Adrenal gland (tissue), 9 donors: ENCODE measurements at regions not wholly inside any gene's neighbourhood (a gene's known extent, or its start where the extent isn't known, plus 50 kb on each side); places are given as distances from the start of the nearest gene placed in this dataset.
"Not testable (repeated sequence)": the region's sequence is repeated elsewhere in the genome, so short reads cannot be mapped to it uniquely, and the experiment has no call there.

Source experiments
- DNase-seq, 7 donors: peaks; one replicate each; pipeline ENCODE4 v3.0.0-alpha.2; 2019 to 2020
- H3K27ac ChIP-seq, 5 donors: fragments of 200-600 bp; sonication (generic) in 4 of 5; 1 replicate in 3 of 5; 2 replicates in 2 of 5; pipeline versions ENCODE4 v1.5.1 to v1.8.0; 2016 to 2020; ENCODE audit warnings: mild to moderate bottlenecking in 1 of 5
- H3K27me3 ChIP-seq: fragments of 200-600 bp; 2 replicates; pipeline ENCODE4 v1.8.0; 2021
- H3K36me3 ChIP-seq, 2 donors: fragments of 200-600 bp; replicated peaks in 1 of 2; 1 replicate in 1 of 2; 2 replicates in 1 of 2; pipeline versions ENCODE4 v1.5.1 to v1.8.0; 2018 to 2022
- H3K4me1 ChIP-seq, 2 donors: fragments of 200-600 bp; replicated peaks in 1 of 2; 1 replicate in 1 of 2; 2 replicates in 1 of 2; pipeline versions ENCODE4 v1.5.1 to v1.8.0; 2018 to 2021
- H3K4me3 ChIP-seq, 4 donors: fragments of 200-600 bp; sonication (generic) in 3 of 4; one replicate each; pipeline ENCODE4 v1.5.1; 2016 to 2018
- H3K9me3 ChIP-seq, 3 donors: fragments of 200-600 bp; sonication (generic) in 1 of 3; replicated peaks in 1 of 3; 1 replicate in 2 of 3; 2 replicates in 1 of 3; pipeline versions ENCODE4 v1.5.1 to v1.8.0; 2016 to 2021
- CTCF ChIP-seq, 6 experiments: fragments of 450-650 bp in 4 of 6; fragments of 200-600 bp in 2 of 6; sonication (generic) in 1 of 6; IDR thresholded peaks; 1 replicate in 5 of 6; 2 replicates in 1 of 6; pipeline versions ENCODE4 v1.5.1 to v1.8.0; 2016 to 2021; ENCODE audit warnings: antibody characterized with exemption in 6 of 6, mild to moderate bottlenecking in 2 of 6, moderate library complexity in 1 of 6
- POLR2A ChIP-seq, 2 donors: fragments of 450-650 bp; IDR thresholded peaks; one replicate each; pipeline ENCODE4 v1.6.1; 2017; ENCODE audit warnings: antibody characterized with exemption in 2 of 2, mild to moderate bottlenecking in 2 of 2, moderate library complexity in 1 of 2
- WGBS, 4 donors: extraction: QIAGEN DNeasy Blood & Tissue Kit in 2 of 4; methylation state at CpG; one replicate each; pipeline versions ENCODE4 v1.1.5 to v1.1.7; 2013 to 2017; 5-methylcytosine and 5-hydroxymethylcytosine counted together
- intact Hi-C, 2 donors: fragments of 100-400 bp; cut with DNase I; formaldehyde crosslinking; loops; one replicate each; pipeline versions ENCODE4 v1.14.1 to v1.15.0; 2022 to 2023
- donor health status: healthy with polysubstance abuse.
- donor health status: Bipolar disorder and iron deficiency.
- donor health status: DM: yes; HTN: yes; CAD: no.
- donor health status: DM: no; HTN: no; CAD: no.
- donor health status: DM: no; HTN: no; CAD: no.

DNA sequence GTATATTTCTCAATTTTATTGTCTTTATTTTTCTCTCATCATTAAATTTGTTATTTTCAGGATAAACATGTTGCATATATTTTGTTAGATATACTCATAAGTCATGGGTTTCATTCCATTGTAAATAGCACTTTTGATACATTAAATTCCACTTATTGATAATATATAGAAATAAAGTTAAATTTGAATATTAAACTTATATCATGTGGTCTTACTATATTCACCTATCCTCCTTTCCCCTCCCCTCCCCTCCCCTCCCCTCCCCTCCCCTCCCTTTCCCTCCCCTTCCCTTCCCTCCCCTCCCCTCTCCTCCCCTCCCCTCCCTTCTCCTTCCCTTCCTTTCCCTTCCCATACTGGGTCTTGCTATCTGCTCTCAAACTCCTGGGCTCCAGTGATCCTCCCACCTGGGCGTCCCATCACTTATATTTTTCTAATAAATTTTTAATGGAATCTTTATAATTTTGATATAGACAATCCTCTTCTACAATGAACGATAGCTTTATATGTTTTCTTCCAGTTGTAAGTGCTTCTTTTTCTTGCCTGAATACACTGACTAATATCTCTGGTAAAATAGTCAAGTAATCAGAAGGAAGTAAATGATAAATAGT is 692.4 kb downstream of the C6orf118 start:
- Histone ChIP-seq H3K36me3 (no peaks in the 10 kb centered on the region), H3K27ac (no peak overlapping the region), H3K9me3 (no peaks in the 10 kb centered on the region), H3K4me1 (no peaks in the 10 kb centered on the region), H3K4me3 (no peak overlapping the region), H3K27me3 (no peaks in the 10 kb centered on the region)
- intact Hi-C loops, result no loop called here
- TF ChIP-seq POLR2A (IDR thresholded peaks at IDR 0.05) (no peak), CTCF (IDR thresholded peaks at IDR 0.05) (no peak)
- WGBS, 4 donors, result 64 to 75% (median 66%) methylated on average over 2 of the region's 2 CpGs
- no peak for DNase-seq

DNA sequence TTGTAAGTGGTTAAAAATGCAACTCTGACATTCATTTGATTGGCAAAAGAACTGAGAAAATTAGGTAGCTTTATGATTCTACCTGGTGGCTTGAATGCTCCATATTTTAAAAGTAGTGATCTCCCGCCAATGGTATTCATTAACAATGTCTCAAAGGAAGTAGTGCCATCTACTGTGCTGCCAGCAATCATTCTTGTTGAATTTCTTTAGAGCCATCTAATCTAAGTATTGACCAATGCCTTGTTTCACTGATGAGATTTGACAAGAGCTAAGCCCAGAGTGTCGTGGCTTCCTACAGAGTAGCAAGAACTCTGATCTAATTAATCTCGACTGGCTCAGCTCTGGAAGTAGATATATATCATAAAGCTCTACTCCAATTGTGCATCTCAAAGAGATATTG is 696.7 kb downstream of the C6orf118 start:
- Histone ChIP-seq H3K36me3 (no peaks in the 10 kb centered on the region), H3K4me1 (no peaks in the 10 kb centered on the region), H3K9me3 (no peaks in the 10 kb centered on the region), H3K27me3 (no peaks in the 10 kb centered on the region), H3K27ac (no peak overlapping the region), H3K4me3 (no peak overlapping the region)
- TF ChIP-seq POLR2A (IDR thresholded peaks at IDR 0.05) (no peak), CTCF (IDR thresholded peaks at IDR 0.05) (no peak)
- no peak for DNase-seq
- WGBS, 4 donors, result 53 to 65% (median 58%) methylated on average over 3 of the region's 3 CpGs
- intact Hi-C loops, result no loop called here

GRCh38 chr6:164610859-164611258 is 698.5 kb downstream of the C6orf118 start:
- intact Hi-C loops, H3K4me1 ChIP-seq, H3K9me3 ChIP-seq, DNase-seq, H3K4me3 ChIP-seq, H3K36me3 ChIP-seq, H3K27ac ChIP-seq, H3K27me3 ChIP-seq: not testable (repeated sequence)
- 85 to 91% (median 87%) methylated on average over 15 of the region's 15 CpGs for WGBS, 4 donors

DNA sequence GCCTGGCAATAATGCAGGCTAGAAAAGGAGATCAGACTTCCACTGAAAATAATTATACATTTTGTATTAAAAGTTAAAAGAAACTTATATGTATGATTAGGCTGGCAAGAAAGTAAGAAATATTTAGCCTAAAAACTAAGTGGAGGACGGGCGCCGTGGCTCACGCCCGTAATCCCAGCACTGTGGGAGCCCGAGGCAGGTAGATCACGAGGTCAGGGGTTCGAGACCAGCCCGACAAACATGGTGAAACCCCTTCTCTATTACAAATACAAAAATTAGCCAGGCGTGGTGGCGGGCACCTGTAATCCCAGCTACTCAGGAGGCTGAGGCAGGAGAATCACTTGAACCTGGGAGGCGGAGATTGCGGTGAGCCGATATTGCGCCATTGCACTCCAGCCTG is 707.0 kb downstream of the C6orf118 start:
- DNase-seq, H3K4me3 ChIP-seq, H3K36me3 ChIP-seq, H3K27me3 ChIP-seq, H3K9me3 ChIP-seq, H3K27ac ChIP-seq, H3K4me1 ChIP-seq, intact Hi-C loops: not testable (repeated sequence)
- WGBS, 4 donors, result 86 to 92% (median 90%) methylated on average over 15 of the region's 15 CpGs

- intact Hi-C loops, result no loop called here
- Histone ChIP-seq H3K27me3 (no peaks in the 10 kb centered on the region), H3K36me3 (no peaks in the 10 kb centered on the region), H3K4me3 (no peak overlapping the region), H3K4me1 (no peaks in the 10 kb centered on the region), H3K27ac (no peak overlapping the region), H3K9me3 (no peaks in the 10 kb centered on the region)
- WGBS, 4 donors, result 57 to 64% (median 58%) methylated on average over 4 of the region's 4 CpGs
- DNase-seq, result no peak
- TF ChIP-seq POLR2A (IDR thresholded peaks at IDR 0.05), result no peak
- no peak for TF ChIP-seq CTCF (IDR thresholded peaks at IDR 0.05)
Measured at GRCh38 chr6:164581563-164581962, 727.8 kb downstream of the C6orf118 start.
